ENCODE measurements at regions not wholly inside any gene's neighbourhood (a gene's known extent, or its start where the extent isn't known, plus 50 kb on each side); places are given as distances from the start of the nearest gene placed in this dataset.
"Not testable (repeated sequence)": the region's sequence is repeated elsewhere in the genome, so short reads cannot be mapped to it uniquely, and the experiment has no call there.

DNA sequence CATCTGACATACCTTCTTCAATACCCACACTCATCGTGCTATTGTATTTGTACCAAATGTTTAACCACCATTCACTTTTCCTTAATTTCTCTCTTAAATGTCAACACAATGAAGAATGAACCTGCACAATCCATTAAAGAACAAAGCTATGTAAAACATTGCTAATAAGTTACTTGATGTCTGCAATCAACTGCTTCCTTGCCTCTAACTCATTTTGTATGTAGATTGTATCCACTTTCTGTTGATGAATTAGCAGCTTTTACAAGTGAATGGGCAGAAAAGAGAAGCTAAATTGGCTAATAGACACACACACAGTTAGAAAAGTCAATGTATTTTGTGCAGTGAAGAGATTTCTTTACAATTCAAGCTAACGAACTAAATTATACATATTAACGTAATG lies 212.5 kb upstream of the NDST3 start:
- no peak for DNase-seq

- no peak for DNase-seq
Measured at GRCh38 chr4:117823388-117823787, 210.9 kb upstream of the NDST3 start.

DNA sequence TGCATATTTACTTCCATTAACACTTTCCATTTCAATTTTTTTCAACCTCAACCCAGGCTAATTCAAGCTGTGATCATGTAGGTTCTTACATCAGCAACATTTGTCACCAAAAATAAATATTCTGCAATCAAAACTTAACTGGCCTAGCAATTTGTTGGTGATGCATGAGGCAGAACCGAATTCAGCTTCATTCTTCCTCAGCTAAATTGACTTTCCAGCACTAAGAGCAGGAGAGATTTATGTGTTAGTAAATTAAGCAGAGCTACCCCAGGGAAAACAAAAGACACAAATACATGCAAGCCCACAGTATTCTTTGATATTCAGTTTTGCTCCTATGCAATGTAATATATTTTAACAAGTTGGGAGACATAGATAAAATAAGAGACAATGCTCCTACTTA lies 208.7 kb upstream of the NDST3 start:
- no peak for DNase-seq

GRCh38 chr4:117831060-117831683 lies 203.1 kb upstream of the NDST3 start:
- no peak for DNase-seq

GRCh38 chr4:117835566-117835965 lies 198.7 kb upstream of the NDST3 start:
- no peak for DNase-seq

DNA sequence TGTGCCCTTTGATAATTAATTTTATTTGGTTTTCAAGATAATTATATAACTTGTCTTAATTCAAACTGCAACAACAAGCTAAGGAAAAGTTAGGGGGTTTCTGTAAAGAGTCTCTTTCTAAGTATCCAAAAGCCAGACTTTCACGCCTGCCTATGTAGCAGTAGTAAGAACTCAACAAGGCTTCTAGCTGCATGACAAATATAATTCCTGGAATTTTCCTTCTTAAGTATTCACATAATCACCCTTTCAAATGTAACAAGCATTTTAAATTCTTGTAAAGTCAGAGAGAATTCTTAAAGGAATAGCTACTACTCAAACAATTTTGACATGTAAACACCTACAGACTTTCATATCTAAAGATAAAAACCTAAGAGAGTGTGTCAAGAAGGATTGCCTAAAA lies 189.7 kb upstream of the NDST3 start:
- DNase-seq, result no peak

- no peak for DNase-seq
Measured at GRCh38 chr4:117845270-117845669, 189.0 kb upstream of the NDST3 start.

DNA sequence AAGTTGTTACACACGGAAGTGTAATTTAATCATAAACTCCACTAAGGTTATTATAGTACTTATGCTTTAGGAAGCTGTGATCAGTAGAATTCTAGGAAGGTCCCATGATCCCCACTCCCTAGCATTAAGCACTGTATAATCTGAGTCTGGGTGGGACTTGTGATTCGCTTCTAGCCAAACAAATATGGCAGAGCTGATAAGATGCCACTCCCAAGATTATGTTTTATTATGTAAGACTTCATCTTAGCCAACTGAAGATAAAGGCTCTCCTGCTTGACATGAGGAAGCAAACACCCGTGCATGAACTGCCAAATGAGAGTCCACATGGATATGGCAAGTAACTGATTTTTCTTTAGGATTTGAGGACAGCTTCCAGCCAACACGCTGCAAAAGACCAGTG lies 186.4 kb upstream of the NDST3 start:
- no peak for DNase-seq

DNA sequence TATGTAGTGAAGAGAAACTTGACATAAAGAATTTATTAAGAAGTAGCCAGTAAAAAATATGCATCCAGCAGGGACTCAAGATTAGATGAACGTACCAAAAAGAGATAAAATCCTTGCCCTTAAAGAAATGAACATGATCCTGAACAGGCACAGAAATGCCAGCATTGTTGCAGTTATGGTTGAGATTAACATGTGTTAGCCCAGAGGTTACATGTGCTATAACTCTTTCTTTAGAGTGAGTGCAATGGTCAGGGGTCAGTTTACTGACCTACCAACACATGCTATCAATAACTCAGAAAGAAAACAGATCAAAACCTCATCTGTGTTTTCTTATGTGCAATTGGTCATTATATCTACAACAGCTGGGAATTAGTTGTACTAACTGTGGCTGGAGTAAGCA lies 166.1 kb upstream of the NDST3 start:
- no peak for DNase-seq

GRCh38 chr4:117873779-117874178 lies 160.5 kb upstream of the NDST3 start:
- no peak for DNase-seq

DNA sequence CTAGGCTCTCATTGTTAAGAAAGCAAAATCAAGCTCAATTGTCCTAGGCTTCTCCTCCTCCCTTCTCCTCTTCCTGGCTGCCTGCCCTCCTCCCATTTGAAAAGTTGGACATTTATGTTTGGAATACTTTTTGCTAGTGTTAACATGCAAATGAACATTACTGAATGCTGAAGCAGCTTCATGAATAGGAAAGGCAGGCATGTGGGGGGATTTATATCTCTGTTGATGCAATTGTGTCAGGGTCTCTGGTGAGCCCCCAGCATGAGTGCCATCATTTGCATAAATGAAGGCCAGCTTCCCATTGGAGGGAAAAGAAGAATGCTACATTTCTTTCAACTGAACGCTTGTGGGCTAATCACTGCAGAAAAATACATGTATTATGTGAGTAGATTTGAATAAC lies 160.1 kb upstream of the NDST3 start:
- no peak for DNase-seq

- DNase-seq, result no peak
Measured at GRCh38 chr4:117889978-117890377, 144.3 kb upstream of the NDST3 start.

GRCh38 chr4:117893207-117893606 lies 141.1 kb upstream of the NDST3 start:
- no peak for DNase-seq

DNA sequence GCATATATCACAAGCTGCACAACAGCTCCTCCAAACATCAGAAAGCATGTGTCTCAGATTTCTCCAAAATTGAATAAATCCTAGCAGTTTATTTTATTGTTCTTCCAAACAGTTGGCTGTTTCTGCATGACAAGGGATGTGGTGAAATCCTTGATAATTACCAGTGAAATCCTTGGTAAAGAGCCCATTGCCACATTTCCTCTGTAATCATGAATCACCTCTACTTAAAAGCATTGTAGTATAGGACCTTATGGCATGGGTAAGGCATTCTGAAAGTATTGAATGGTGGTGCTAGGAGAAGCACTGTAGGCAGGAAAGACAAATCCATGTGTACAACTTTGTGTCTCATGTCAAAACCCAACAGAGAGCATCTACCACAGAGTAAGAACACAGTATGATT lies 135.8 kb upstream of the NDST3 start:
- DNase-seq, result no peak

DNA sequence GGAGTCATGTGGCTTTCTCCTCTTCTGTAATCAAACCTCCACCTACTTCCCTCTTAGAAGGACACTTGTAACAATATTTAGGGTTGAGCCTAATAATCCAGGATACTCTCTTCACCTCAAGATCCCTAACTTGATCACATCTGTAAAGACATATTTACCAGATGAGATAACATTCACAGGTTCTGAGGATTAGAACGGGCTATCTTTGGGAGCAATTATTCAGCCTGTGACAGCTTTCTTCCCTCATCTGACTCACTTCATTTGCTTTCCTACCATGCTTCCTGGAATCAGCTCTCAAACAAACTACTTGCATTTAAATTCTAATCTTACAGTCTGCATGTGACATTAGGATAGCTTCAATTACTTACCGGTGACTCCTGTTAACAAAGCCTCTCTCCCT lies 133.5 kb upstream of the NDST3 start:
- no peak for DNase-seq

- DNase-seq, result no peak
Measured at GRCh38 chr4:117907646-117908045, 126.6 kb upstream of the NDST3 start.

GRCh38 chr4:117908306-117909207 lies 125.7 kb upstream of the NDST3 start:
- no peak for DNase-seq

DNA sequence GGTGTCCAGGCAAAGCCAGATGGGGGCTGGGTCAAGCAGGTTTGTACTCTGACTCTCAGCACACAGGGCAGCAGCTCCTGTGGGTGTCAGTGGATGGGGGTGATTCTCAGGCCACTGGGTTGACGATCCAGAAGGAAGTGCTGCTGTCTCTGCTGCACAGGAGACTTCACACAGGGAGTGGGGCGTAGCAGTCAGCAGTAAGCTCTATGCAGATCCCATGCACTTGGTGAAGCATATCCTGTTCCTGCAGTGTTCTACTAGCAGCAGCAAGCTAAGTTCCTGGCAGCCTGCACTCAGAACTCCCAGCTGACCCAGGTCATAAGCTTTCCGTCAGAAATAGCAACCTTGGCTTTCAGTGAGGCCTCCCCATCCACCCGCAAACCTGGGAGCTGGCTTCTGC lies 117.6 kb upstream of the NDST3 start:
- DNase-seq, result no peak

DNA sequence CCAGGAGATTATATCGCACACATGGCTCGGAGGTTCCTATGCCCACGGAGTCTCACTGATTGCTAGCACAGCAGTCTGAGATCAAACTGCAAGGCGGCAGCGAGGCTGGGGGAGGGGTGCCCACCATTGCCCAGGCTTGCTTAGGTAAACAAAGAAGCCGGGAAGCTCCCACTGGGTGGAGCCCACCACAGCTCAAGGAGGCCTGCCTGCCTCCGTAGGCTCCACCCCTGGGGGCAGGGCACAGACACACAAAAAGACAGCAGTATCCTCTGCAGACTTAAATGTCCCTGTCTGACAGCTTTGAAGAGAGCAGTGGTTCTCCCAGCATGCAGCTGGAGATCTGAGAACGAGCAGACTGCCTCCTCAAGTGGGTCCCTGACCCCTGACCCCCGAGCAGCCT lies 112.0 kb upstream of the NDST3 start:
- not testable (repeated sequence) for DNase-seq

- not testable (repeated sequence) for DNase-seq
Measured at GRCh38 chr4:117927823-117928222, 106.5 kb upstream of the NDST3 start.

GRCh38 chr4:117941611-117942010 lies 92.7 kb upstream of the NDST3 start:
- DNase-seq, result peak; percentile 33 to 84

- DNase-seq, result no peak
Measured at GRCh38 chr4:117949621-117950020, 84.7 kb upstream of the NDST3 start.

DNA sequence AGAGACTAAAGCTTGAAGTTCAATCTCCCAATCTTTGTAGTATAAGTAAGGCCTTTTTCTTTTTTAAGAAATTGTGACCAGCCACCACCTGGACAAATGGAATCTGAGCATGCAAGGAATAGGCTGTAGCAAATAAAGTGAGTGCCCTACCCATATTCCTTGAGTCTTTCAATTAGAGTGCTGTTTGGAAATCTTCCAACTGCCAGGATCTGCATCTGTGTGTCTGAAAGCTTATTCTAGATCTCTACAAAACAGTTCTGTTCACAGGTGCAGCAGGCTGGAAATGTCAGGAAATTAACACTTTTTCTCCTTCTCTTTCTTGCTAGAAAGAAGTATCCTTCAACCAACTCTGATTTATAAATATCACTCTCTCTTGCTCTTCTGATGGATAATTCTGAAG lies 76.7 kb upstream of the NDST3 start:
- peak in 1 of 2 experiments; percentile 44 for DNase-seq

DNA sequence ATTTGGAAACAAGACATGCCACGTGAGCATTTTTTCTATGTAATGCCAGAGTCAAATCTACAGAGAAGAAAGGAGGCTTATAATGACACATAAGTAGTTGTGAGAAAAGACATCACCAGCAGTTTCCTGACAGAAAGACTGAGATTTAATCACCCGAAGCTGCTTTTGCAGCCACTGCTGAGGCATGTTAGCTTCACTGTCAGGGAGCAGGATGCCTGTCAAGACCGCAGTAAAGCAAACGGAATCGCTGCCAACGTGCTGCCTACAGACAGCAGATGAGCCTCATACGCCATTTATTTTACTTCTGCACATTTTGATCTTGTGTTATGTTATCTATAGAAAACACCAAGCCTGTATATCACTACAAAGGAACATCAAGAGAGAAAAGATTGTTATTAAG lies 68.7 kb upstream of the NDST3 start:
- no peak for DNase-seq

DNA sequence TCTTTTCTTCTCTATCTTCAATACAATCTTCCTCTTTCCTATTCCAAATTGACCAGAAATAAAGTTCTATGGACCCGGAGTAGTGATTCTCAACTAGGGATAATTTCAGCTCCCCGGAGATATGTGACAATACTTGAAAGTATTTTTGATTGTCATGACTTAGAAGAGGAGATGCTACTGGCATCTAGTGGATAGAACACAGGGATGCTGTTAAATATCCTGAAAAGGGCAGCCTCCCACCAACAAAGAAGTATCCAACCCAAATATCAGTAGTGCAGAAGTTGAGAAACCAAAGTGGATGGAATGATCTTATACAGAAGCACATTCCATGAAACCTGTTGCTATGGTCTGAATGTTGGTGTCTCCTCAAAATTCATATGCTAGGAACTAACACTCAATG lies 65.7 kb upstream of the NDST3 start:
- DNase-seq, result no peak
